ENCODE measurements at regions not wholly inside any gene's neighbourhood (a gene's known extent, or its start where the extent isn't known, plus 50 kb on each side); places are given as distances from the start of the nearest gene placed in this dataset.

GRCh38 chr1:112105557-112105956 lies 116.1 kb upstream of the KCND3 start:
- H2AFZ ChIP-seq (ENCODE audit: low read depth, low read length) = no peak overlapping the region
- TF ChIP-seq TAF1 (IDR thresholded peaks at IDR 0.05; ENCODE audit: low read depth) (no peak), CTCF (IDR thresholded peaks at IDR 0.05; ENCODE audit: poor library complexity, severe bottlenecking) (no peak), MXI1 (conservative IDR thresholded peaks at IDR 0.05; ENCODE audit: poor library complexity, severe bottlenecking) (no peak), POLR2AphosphoS5 (IDR thresholded peaks at IDR 0.05) (no peak), EP300 (conservative IDR thresholded peaks at IDR 0.05; ENCODE audit: poor library complexity, severe bottlenecking) (no peak), EZH2 (IDR thresholded peaks at IDR 0.05; ENCODE audit: borderline replicate concordance, insufficient read depth, low read length, poor library complexity, severe bottlenecking) (no peak), SMC3 (conservative IDR thresholded peaks at IDR 0.05; ENCODE audit: poor library complexity) (no peak), RAD21 (conservative IDR thresholded peaks at IDR 0.05) (no peak), REST (IDR thresholded peaks at IDR 0.05; ENCODE audit: borderline replicate concordance) (no peak)
- no peak overlapping the region for H3K9ac ChIP-seq (ENCODE audit: low read length)
- no peak overlapping the region for H3K4me3 ChIP-seq (ENCODE audit: low read length)
- H3K79me2 ChIP-seq (replicated peaks; ENCODE audit: insufficient read depth, low read length) = no peaks in the 10 kb centered on the region
- no peak overlapping the region for H3K27ac ChIP-seq (ENCODE audit: low read length)
- H3K9me2 ChIP-seq (ENCODE audit: insufficient read depth, low read length) = no peaks in the 10 kb centered on the region
- no peaks in the 10 kb centered on the region for H4K20me1 ChIP-seq (ENCODE audit: insufficient read depth)
- no peak overlapping the region for H3K4me2 ChIP-seq (ENCODE audit: low read length)
- H3K9me3 ChIP-seq (ENCODE audit: low read length) = no peaks in the 10 kb centered on the region
- H3F3A ChIP-seq (ENCODE audit: insufficient read depth, low read length, poor library complexity, severe bottlenecking) = no peaks in the 10 kb centered on the region
- H3K36me3 ChIP-seq (ENCODE audit: insufficient read depth, low read length) = no peaks in the 10 kb centered on the region
- no peaks in the 10 kb centered on the region for H3K27me3 ChIP-seq (ENCODE audit: insufficient read depth, low read depth, low read length)

GRCh38 chr1:112110031-112110430 lies 120.6 kb upstream of the KCND3 start:
- H3K4me2 ChIP-seq (ENCODE audit: low read length) = no peak overlapping the region
- no peak overlapping the region for H2AFZ ChIP-seq (ENCODE audit: low read depth, low read length)
- no peaks in the 10 kb centered on the region for H3K27me3 ChIP-seq (ENCODE audit: insufficient read depth, low read depth, low read length)
- no peaks in the 10 kb centered on the region for H4K20me1 ChIP-seq (ENCODE audit: insufficient read depth)
- H3K9me3 ChIP-seq (ENCODE audit: low read length) = no peaks in the 10 kb centered on the region
- no peaks in the 10 kb centered on the region for H3K79me2 ChIP-seq (replicated peaks; ENCODE audit: insufficient read depth, low read length)
- no peak overlapping the region for H3K4me3 ChIP-seq (ENCODE audit: low read length)
- TF ChIP-seq CTCF (IDR thresholded peaks at IDR 0.05; ENCODE audit: poor library complexity, severe bottlenecking) = no peak
- TF ChIP-seq MXI1 (conservative IDR thresholded peaks at IDR 0.05; ENCODE audit: poor library complexity, severe bottlenecking) = no peak
- TF ChIP-seq EP300 (conservative IDR thresholded peaks at IDR 0.05; ENCODE audit: poor library complexity, severe bottlenecking) = no peak
- TF ChIP-seq RAD21 (conservative IDR thresholded peaks at IDR 0.05) = no peak
- TF ChIP-seq TAF1 (IDR thresholded peaks at IDR 0.05; ENCODE audit: low read depth) = no peak
- TF ChIP-seq SMC3 (conservative IDR thresholded peaks at IDR 0.05; ENCODE audit: poor library complexity) = no peak
- no peak for TF ChIP-seq EZH2 (IDR thresholded peaks at IDR 0.05; ENCODE audit: borderline replicate concordance, insufficient read depth, low read length, poor library complexity, severe bottlenecking)
- no peak for TF ChIP-seq POLR2AphosphoS5 (IDR thresholded peaks at IDR 0.05)
- no peak for TF ChIP-seq REST (IDR thresholded peaks at IDR 0.05; ENCODE audit: borderline replicate concordance)
- no peak overlapping the region for H3K9ac ChIP-seq (ENCODE audit: low read length)
- H3K36me3 ChIP-seq (ENCODE audit: insufficient read depth, low read length) = no peaks in the 10 kb centered on the region
- H3K9me2 ChIP-seq (ENCODE audit: insufficient read depth, low read length) = no peaks in the 10 kb centered on the region
- no peak overlapping the region for H3K27ac ChIP-seq (ENCODE audit: low read length)
- H3F3A ChIP-seq (ENCODE audit: insufficient read depth, low read length, poor library complexity, severe bottlenecking) = no peaks in the 10 kb centered on the region
